H1 (cell line): ENCODE measurements at regions not wholly inside any gene's neighbourhood (a gene's known extent, or its start where the extent isn't known, plus 50 kb on each side); places are given as distances from the start of the nearest gene placed in this dataset.

Source experiments
- CTCF ChIA-PET: fragments of 300-600 bp; sonication (Branson Sonifier 250); formaldehyde crosslinking; loops from one replicate; lab custom pipeline; 2021; ENCODE audit not compliant: partially characterized antibody; lab: Charles Lee
- POLR2A ChIA-PET: fragments of 300-600 bp; sonication (Branson Sonifier 250); formaldehyde crosslinking; loops from one replicate; lab custom pipeline; 2021; ENCODE audit warnings: inconsistent platforms; ENCODE audit not compliant: partially characterized antibody; lab: Charles Lee
- DNase-seq, 2 experiments: peaks; one replicate each; pipeline versions ENCODE4 v3.0.0 to v3.0.0-alpha.2; 2010 to 2022; ENCODE audit warnings: low spot score in 2 of 2, low read depth in 1 of 2, mixed read lengths in 1 of 2
- FAIRE-seq: peaks from 2 replicates; lab custom pipeline; 2011; peaks lifted over from hg19 to GRCh38; lab: Jason Lieb, UNC
- H2AFZ ChIP-seq: 2 replicates; pipeline ENCODE4 v1.8.1; 2012; ENCODE audit warnings: low read length, inconsistent platforms
- H2AK5ac ChIP-seq: 2 replicates; pipeline ENCODE4 v1.6.1; 2013; ENCODE audit warnings: low read depth, low read length
- H2BK120ac ChIP-seq: replicated peaks from 2 replicates; pipeline ENCODE3; 2013; ENCODE audit warnings: low read depth, low read length, inconsistent platforms
- H2BK12ac ChIP-seq: 2 replicates; pipeline ENCODE4 v1.6.1; 2013; ENCODE audit warnings: low read depth, low read length
- H2BK15ac ChIP-seq: 2 replicates; pipeline ENCODE4 v1.6.1; 2013; ENCODE audit warnings: low read length
- H2BK20ac ChIP-seq: 2 replicates; pipeline ENCODE4 v1.6.1; 2013; ENCODE audit warnings: low read length
- H2BK5ac ChIP-seq: 2 replicates; pipeline ENCODE4 v1.6.1; 2013; ENCODE audit warnings: low read depth, low read length
- H3K14ac ChIP-seq: 2 replicates; pipeline ENCODE4 v1.6.1; 2013; ENCODE audit warnings: inconsistent platforms; ENCODE audit not compliant: insufficient read length
- H3K18ac ChIP-seq: 2 replicates; pipeline ENCODE4 v1.6.1; 2013; ENCODE audit warnings: low read length; ENCODE audit errors: extremely low read depth
- H3K23ac ChIP-seq: 2 replicates; pipeline ENCODE4 v1.6.1; 2013; ENCODE audit warnings: inconsistent platforms; ENCODE audit not compliant: insufficient read length
- H3K23me2 ChIP-seq: 2 replicates; pipeline ENCODE4 v1.6.1; 2013; ENCODE audit warnings: low read depth, low read length
- H3K27ac ChIP-seq: 2 replicates; pipeline ENCODE4 v1.6.1; 2011; ENCODE audit warnings: low read depth, low read length, inconsistent platforms
- H3K27me3 ChIP-seq, 4 experiments: replicated peaks in 1 of 4; 1 replicate in 1 of 4; 2 replicates in 3 of 4; pipeline versions ENCODE4 v1.6.1 to v1.8.1; 2011 to 2013; ENCODE audit warnings: low read length in 3 of 4, mild to moderate bottlenecking in 3 of 4, inconsistent platforms in 2 of 4, mixed read lengths in 2 of 4, moderate library complexity in 1 of 4; ENCODE audit not compliant: control insufficient read depth in 3 of 4, insufficient read depth in 3 of 4; ENCODE audit errors: extremely low read depth in 1 of 4
- H3K36me3 ChIP-seq, 4 experiments: 2 replicates each; pipeline versions ENCODE4 v1.6.1 to v1.8.1; 2011 to 2013; ENCODE audit warnings: mild to moderate bottlenecking in 4 of 4, low read length in 3 of 4, moderate library complexity in 2 of 4, control low read depth in 1 of 4, inconsistent platforms in 1 of 4; ENCODE audit not compliant: insufficient read depth in 4 of 4, control insufficient read depth in 2 of 4
- H3K4ac ChIP-seq: replicated peaks from 2 replicates; pipeline ENCODE3; 2013; ENCODE audit warnings: low read length, low read depth, mixed read lengths, inconsistent platforms; ENCODE audit not compliant: insufficient read length
- H3K4me1 ChIP-seq, 4 experiments: replicated peaks in 1 of 4; 1 replicate in 1 of 4; 2 replicates in 3 of 4; pipeline versions ENCODE4 v1.6.1 to v1.8.1; 2011 to 2013; ENCODE audit warnings: low read length in 3 of 4, inconsistent platforms in 2 of 4, mixed read lengths in 1 of 4; ENCODE audit not compliant: insufficient read depth in 4 of 4, control insufficient read depth in 3 of 4
- H3K4me2 ChIP-seq, 2 experiments: 2 replicates each; pipeline versions ENCODE4 v1.6.1 to v1.8.1; 2011 to 2013; ENCODE audit warnings: low read depth in 2 of 2, low read length in 2 of 2, control low read depth in 1 of 2, inconsistent platforms in 1 of 2, mild to moderate bottlenecking in 1 of 2; ENCODE audit not compliant: insufficient read depth in 1 of 2
- H3K4me3 ChIP-seq, 4 experiments: fragments of 200-600, 300-600 bp in 1 of 4; sonication (generic), shearing (Covaris generic), sonication (Bioruptor Twin) in 1 of 4; 2 replicates each; pipeline versions ENCODE4 v1.5.1 to v1.8.1; 2011 to 2016; ENCODE audit warnings: low read length in 4 of 4, low read depth in 3 of 4, control low read depth in 2 of 4, inconsistent platforms in 2 of 4, mild to moderate bottlenecking in 2 of 4, mixed read lengths in 1 of 4, moderate library complexity in 1 of 4; ENCODE audit not compliant: insufficient read depth in 2 of 4; ENCODE audit errors: extremely low read depth in 1 of 4
- H3K56ac ChIP-seq: replicated peaks from 2 replicates; pipeline ENCODE3; 2013; ENCODE audit warnings: low read depth, mild to moderate bottlenecking, mixed read lengths, low read length, inconsistent platforms; ENCODE audit not compliant: insufficient read length
- H3K79me1 ChIP-seq: 2 replicates; pipeline ENCODE4 v1.6.1; 2013; ENCODE audit warnings: low read depth, low read length, control low read depth
- H3K79me2 ChIP-seq, 2 experiments: 2 replicates each; pipeline versions ENCODE4 v1.6.1 to v1.8.1; 2012 to 2013; ENCODE audit warnings: low read length in 2 of 2, mild to moderate bottlenecking in 2 of 2, inconsistent platforms in 1 of 2; ENCODE audit not compliant: insufficient read depth in 2 of 2, control insufficient read depth in 1 of 2
- H3K9ac ChIP-seq, 4 experiments: replicated peaks in 1 of 4; 1 replicate in 1 of 4; 2 replicates in 3 of 4; pipeline versions ENCODE4 v1.6.1 to v1.8.1; 2011 to 2013; ENCODE audit warnings: low read depth in 3 of 4, low read length in 3 of 4, control low read depth in 2 of 4, mild to moderate bottlenecking in 2 of 4, moderate library complexity in 2 of 4, inconsistent platforms in 1 of 4; ENCODE audit errors: extremely low read depth in 1 of 4
- H3K9me3 ChIP-seq, 2 experiments: 2 replicates each; pipeline versions ENCODE4 v1.6.1 to v1.8.1; 2012 to 2013; ENCODE audit warnings: mild to moderate bottlenecking in 2 of 2, moderate library complexity in 2 of 2, control low read depth in 1 of 2, inconsistent platforms in 1 of 2, low read depth in 1 of 2, low read length in 1 of 2, mixed read lengths in 1 of 2; ENCODE audit not compliant: insufficient read depth in 2 of 2
- H4K20me1 ChIP-seq, 2 experiments: replicated peaks in 1 of 2; 2 replicates each; pipeline versions ENCODE3 to v1.8.1; 2011 to 2013; ENCODE audit warnings: inconsistent platforms in 2 of 2, low read length in 2 of 2, mild to moderate bottlenecking in 1 of 2; ENCODE audit not compliant: insufficient read depth in 2 of 2, control insufficient read depth in 1 of 2
- H4K5ac ChIP-seq: 2 replicates; pipeline ENCODE4 v1.6.1; 2013; ENCODE audit warnings: low read length, low read depth, mixed read lengths, inconsistent platforms; ENCODE audit not compliant: insufficient read length
- H4K8ac ChIP-seq: 2 replicates; pipeline ENCODE4 v1.8.0; 2013; ENCODE audit warnings: mild to moderate bottlenecking, moderate library complexity, low read length, inconsistent platforms; ENCODE audit not compliant: insufficient read depth; ENCODE audit errors: extremely low read depth
- H4K91ac ChIP-seq: replicated peaks from 2 replicates; pipeline ENCODE3; 2013; ENCODE audit warnings: low read length, mixed read lengths, inconsistent platforms; ENCODE audit not compliant: insufficient read length
- CBX8 ChIP-seq: fragments of 300-800, 300-1000 bp; sonication (generic); IDR thresholded peaks from 2 replicates; pipeline ENCODE4 v1.7.1; 2016; ENCODE audit warnings: low read depth, low read length, borderline replicate concordance
- RAD21 ChIP-seq, 2 experiments: IDR thresholded peaks in 1 of 2; conservative IDR thresholded peaks in 1 of 2; 2 replicates each; pipeline ENCODE4 v1.6.1; 2011; ENCODE audit warnings: low read depth in 2 of 2, low read length in 2 of 2, improper control_type of control experiment in 1 of 2, inconsistent platforms in 1 of 2, mild to moderate bottlenecking in 1 of 2, moderate library complexity in 1 of 2
- RNF2 ChIP-seq: fragments of 200-900, 300-1000 bp; sonication (generic); IDR thresholded peaks from 2 replicates; pipeline ENCODE4 v1.7.1; 2016; ENCODE audit warnings: borderline replicate concordance, low read depth, mild to moderate bottlenecking, antibody characterized with exemption, low read length; ENCODE audit not compliant: poor library complexity, severe bottlenecking; ENCODE audit errors: missing control alignments
- SUZ12 ChIP-seq: fragments of 200-600 bp; sonication (generic); IDR thresholded peaks from 2 replicates; pipeline ENCODE4 v1.6.1; 2012; ENCODE audit warnings: mild to moderate bottlenecking, inconsistent platforms, low read length, moderate library complexity, mixed read lengths
- YY1 ChIP-seq: IDR thresholded peaks from 2 replicates; pipeline ENCODE4 v1.6.1; 2011; ENCODE audit warnings: low read depth, mild to moderate bottlenecking, low read length
- WGBS, 2 experiments: shearing (Covaris generic) in 1 of 2; methylation state at CpG; one replicate each; pipeline versions ENCODE4 v1.1.6 to v1.1.7; 2013 to 2015; ENCODE audit warnings: low lambda C conversion rate in 2 of 2, mixed read lengths in 2 of 2, inconsistent platforms in 1 of 2, low coverage in 1 of 2, missing lambda C conversion rate in 1 of 2; ENCODE audit not compliant: insufficient replicate concordance in 2 of 2, insufficient coverage in 1 of 2, insufficient read length in 1 of 2; ENCODE audit errors: extremely low coverage in 1 of 2, missing lambda C conversion rate in 1 of 2; 5-methylcytosine and 5-hydroxymethylcytosine counted together
- TF ChIP-seq, protein P1 (sequence below): IDR thresholded peaks from 2 replicates; pipeline ENCODE4 v1.6.1; 2012; ENCODE audit warnings: inconsistent platforms
- TF ChIP-seq, protein P2 (sequence below): IDR thresholded peaks from 2 replicates; pipeline ENCODE4 v1.6.1; 2012; ENCODE audit warnings: inconsistent platforms

GRCh38 chr7:138208864-138209263, 132.6 kb downstream of the AKR1D1 start:
- Histone ChIP-seq H2BK15ac (peak overlapping the region; percentile 88), H3K9ac (peak overlapping the region in 2 of 4 experiments; percentile 9 to 17; a peak in 1 of 7 replicates), H3K79me1 (no peaks in the 10 kb centered on the region), H2BK20ac (peak overlapping the region; percentile 100), H3K23me2 (no peaks in the 10 kb centered on the region), H4K8ac (no peak overlapping the region; the same call in 1 of the 2 replicates), H2AK5ac (peak overlapping the region; percentile 99), H3K56ac (peak overlapping the region; percentile 62), H3K4me3 (peak overlapping the region in 1 of 4 experiments; percentile 10; a peak in 1 of 8 replicates), H3K4ac (peak overlapping the region; percentile 91), H3K18ac (peak overlapping the region; percentile 100), H3K4me2 (peak overlapping the region in 1 of 2 experiments; percentile 46; a peak in 2 of 4 replicates), H3K9me3 (no peaks in the 10 kb centered on the region), H4K5ac (peak overlapping the region; percentile 88), H3K23ac (no peak overlapping the region), H4K91ac (peak overlapping the region; percentile 99), H3K27me3 (no peaks in the 10 kb centered on the region; a peak in 2 of 7 replicates), H3K14ac (no peak overlapping the region), H3K4me1 (peaks cover 14 to 31% (median 26%) of the 10 kb centered on the region in 4 experiments), H2BK120ac (peak overlapping the region; percentile 84), H2BK5ac (peak overlapping the region; percentile 99), H4K20me1 (no peaks in the 10 kb centered on the region), H3K79me2 (no peaks in the 10 kb centered on the region), H2AFZ (no peak overlapping the region), H2BK12ac (peak overlapping the region; percentile 99), H3K27ac (peak overlapping the region; percentile 90), H3K36me3 (no peaks in the 10 kb centered on the region; a peak in 1 of 8 replicates)
- FAIRE-seq (no peak), DNase-seq (peak in 1 of 2 experiments; percentile 49)
- WGBS, 2 experiments: 59% methylated on average over 2 of the region's 2 CpGs; no CpG with 5 or more reads in 1 of the 2 experiments
- TF ChIP-seq, protein P1, sequence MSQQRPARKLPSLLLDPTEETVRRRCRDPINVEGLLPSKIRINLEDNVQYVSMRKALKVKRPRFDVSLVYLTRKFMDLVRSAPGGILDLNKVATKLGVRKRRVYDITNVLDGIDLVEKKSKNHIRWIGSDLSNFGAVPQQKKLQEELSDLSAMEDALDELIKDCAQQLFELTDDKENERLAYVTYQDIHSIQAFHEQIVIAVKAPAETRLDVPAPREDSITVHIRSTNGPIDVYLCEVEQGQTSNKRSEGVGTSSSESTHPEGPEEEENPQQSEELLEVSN: peak; percentile 30; the same call in 1 of the 2 replicates
- no peak for TF ChIP-seq CBX8
- TF ChIP-seq RNF2: no peak
- TF ChIP-seq, protein P2, sequence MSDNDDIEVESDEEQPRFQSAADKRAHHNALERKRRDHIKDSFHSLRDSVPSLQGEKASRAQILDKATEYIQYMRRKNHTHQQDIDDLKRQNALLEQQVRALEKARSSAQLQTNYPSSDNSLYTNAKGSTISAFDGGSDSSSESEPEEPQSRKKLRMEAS: peak; percentile 72
- no peak for TF ChIP-seq SUZ12
- TF ChIP-seq RAD21 (IDR thresholded peaks at IDR 0.05 in 1 of 2, conservative IDR thresholded peaks at IDR 0.05 in 1 of 2; ENCODE audit: low read depth in 2 of 2, low read length in 2 of 2): no peak
- TF ChIP-seq YY1: no peak
- CTCF ChIA-PET: interaction anchor here (0.5 to 1.4 kb wide), 5 partner anchors 9 to 305 kb away, joined by 3 to 5 read pairs (median 3); no protein-coding TSS in a partner anchor
- POLR2A ChIA-PET: interaction anchor here (0.8 to 3.9 kb wide), 9 partner anchors 12 to 250 kb away, joined by 3 to 27 read pairs (median 4); partner anchors contain the start of gene TRIM24
